IMR-90 (cell line): ENCODE measurements at regions not wholly inside any gene's neighbourhood (a gene's known extent, or its start where the extent isn't known, plus 50 kb on each side); places are given as distances from the start of the nearest gene placed in this dataset.

Source experiments
- ATAC-seq: fragments of 200-7000 bp; cut with Tn5 transposase; 2 replicates; pipeline ENCODE4 v1.9.1; 2020; ENCODE audit warnings: low read depth, mild to moderate bottlenecking, moderate library complexity
- BruUV-seq: library from RNA; stranded (reverse); fragments of 400-500 nt; replicated peaks from 2 replicates; lab custom pipeline; 2021; lab: Mats Ljungman, UMichigan
- CTCF ChIA-PET: fragments of 300-600 bp; formaldehyde crosslinking; extraction: SDS; loops from one replicate; lab custom pipeline; 2021; ENCODE audit warnings: antibody characterized with exemption; lab: Yijun Ruan, JAX
- POLR2A ChIA-PET: fragments of 300-600 bp; sonication (Branson Sonifier 250); formaldehyde crosslinking; loops from one replicate; lab custom pipeline; 2022; ENCODE audit warnings: antibody characterized with exemption; ENCODE audit not compliant: unreplicated experiment; lab: Charles Lee
- DNase-seq: peaks from one replicate; pipeline ENCODE4 v3.0.0; 2013
- H2AFZ ChIP-seq: replicated peaks from 2 replicates; pipeline ENCODE3; 2013; ENCODE audit warnings: low read length, mild to moderate bottlenecking; ENCODE audit not compliant: poor library complexity
- H2AK5ac ChIP-seq: 2 replicates; pipeline ENCODE4 v1.6.1; 2013; ENCODE audit warnings: low read depth, low read length, inconsistent platforms
- H2AK9ac ChIP-seq: replicated peaks from 2 replicates; pipeline ENCODE3; 2013; ENCODE audit warnings: mild to moderate bottlenecking, low read depth, low read length, moderate library complexity; ENCODE audit not compliant: poor library complexity
- H2BK120ac ChIP-seq: 2 replicates; pipeline ENCODE4 v1.6.1; 2013; ENCODE audit warnings: low read depth, low read length, inconsistent platforms
- H2BK15ac ChIP-seq: 3 replicates; pipeline ENCODE4 v1.6.1; 2013; ENCODE audit warnings: low read depth, low read length, inconsistent platforms
- H2BK20ac ChIP-seq: 2 replicates; pipeline ENCODE4 v1.6.1; 2013; ENCODE audit warnings: low read depth, mild to moderate bottlenecking, inconsistent platforms, low read length, moderate library complexity
- H2BK5ac ChIP-seq: 2 replicates; pipeline ENCODE4 v1.6.1; 2013; ENCODE audit warnings: mild to moderate bottlenecking, low read depth, low read length, inconsistent platforms; ENCODE audit not compliant: poor library complexity, severe bottlenecking
- H3K14ac ChIP-seq: replicated peaks from 2 replicates; pipeline ENCODE4 v1.6.1; 2013; ENCODE audit warnings: low read depth, low read length, inconsistent platforms
- H3K18ac ChIP-seq: 2 replicates; pipeline ENCODE4 v1.6.1; 2013; ENCODE audit warnings: low read depth, low read length, control low read depth
- H3K23ac ChIP-seq: 2 replicates; pipeline ENCODE4 v1.6.1; 2013; ENCODE audit warnings: low read depth, low read length, inconsistent platforms
- H3K27ac ChIP-seq: 2 replicates; pipeline ENCODE4 v1.5.1; 2013; ENCODE audit warnings: mild to moderate bottlenecking, control low read depth, low read length; ENCODE audit not compliant: insufficient read depth
- H3K27me3 ChIP-seq: 2 replicates; pipeline ENCODE4 v1.6.1; 2013; ENCODE audit warnings: low read length; ENCODE audit not compliant: control insufficient read depth, insufficient read depth
- H3K36me3 ChIP-seq: 2 replicates; pipeline ENCODE4 v1.6.1; 2013; ENCODE audit warnings: low read length, mixed read lengths; ENCODE audit not compliant: control insufficient read depth, insufficient read depth
- H3K4ac ChIP-seq: 2 replicates; pipeline ENCODE4 v1.6.1; 2013; ENCODE audit warnings: low read depth, low read length, inconsistent platforms
- H3K4me1 ChIP-seq: 2 replicates; pipeline ENCODE4 v1.6.1; 2013; ENCODE audit warnings: low read length, mixed read lengths; ENCODE audit not compliant: control insufficient read depth, insufficient read depth
- H3K4me2 ChIP-seq: 2 replicates; pipeline ENCODE4 v1.6.1; 2013; ENCODE audit warnings: low read depth, mild to moderate bottlenecking, control low read depth, low read length, moderate library complexity
- H3K4me3 ChIP-seq: 2 replicates; pipeline ENCODE4 v1.5.1; 2013; ENCODE audit warnings: low read depth, mild to moderate bottlenecking, control low read depth, low read length, moderate library complexity; ENCODE audit not compliant: insufficient read depth
- H3K56ac ChIP-seq: 2 replicates; pipeline ENCODE4 v1.6.1; 2013; ENCODE audit warnings: low read length, inconsistent platforms; ENCODE audit not compliant: insufficient read depth; ENCODE audit errors: extremely low read depth
- H3K79me1 ChIP-seq, 2 experiments: 2 replicates each; pipeline ENCODE4 v1.6.1; 2013; ENCODE audit warnings: low read length in 2 of 2, inconsistent platforms in 1 of 2, low read depth in 1 of 2
- H3K9ac ChIP-seq: 2 replicates; pipeline ENCODE4 v1.6.1; 2013; ENCODE audit warnings: low read depth, low read length, control low read depth
- H3K9me1 ChIP-seq: 2 replicates; pipeline ENCODE4 v1.6.1; 2013; ENCODE audit warnings: low read length, inconsistent platforms; ENCODE audit not compliant: insufficient read depth
- H3K9me3 ChIP-seq: 2 replicates; pipeline ENCODE4 v1.6.1; 2013; ENCODE audit warnings: low read length; ENCODE audit not compliant: control insufficient read depth, insufficient read depth
- H4K20me1 ChIP-seq: 2 replicates; pipeline ENCODE4 v1.6.1; 2013; ENCODE audit warnings: low read length, inconsistent platforms; ENCODE audit not compliant: insufficient read depth
- H4K5ac ChIP-seq: 2 replicates; pipeline ENCODE4 v1.6.1; 2013; ENCODE audit warnings: mild to moderate bottlenecking, low read depth, low read length, control low read depth
- H4K8ac ChIP-seq, 2 experiments: 2 replicates each; pipeline ENCODE4 v1.6.1; 2013; ENCODE audit warnings: low read depth in 2 of 2, low read length in 2 of 2, control low read depth in 1 of 2, inconsistent platforms in 1 of 2
- H4K91ac ChIP-seq: 2 replicates; pipeline ENCODE4 v1.6.1; 2013; ENCODE audit warnings: low read depth, low read length, inconsistent platforms; ENCODE audit not compliant: insufficient read depth
- CEBPB ChIP-seq: IDR thresholded peaks from 2 replicates; pipeline ENCODE4 v1.6.1; 2012; ENCODE audit warnings: low read depth, low read length, improper control_type of control experiment
- CHD1 ChIP-seq: IDR thresholded peaks from 2 replicates; pipeline ENCODE4 v1.6.1; 2012; ENCODE audit warnings: low read depth, low read length, improper control_type of control experiment
- FOS ChIP-seq: fragments of 150-350 bp; IDR thresholded peaks from 2 replicates; pipeline ENCODE4 v1.6.1; 2016; ENCODE audit warnings: low read depth, low read length
- MAFK ChIP-seq: IDR thresholded peaks from 2 replicates; pipeline ENCODE4 v1.6.1; 2012; ENCODE audit warnings: low read depth, low read length, improper control_type of control experiment
- MAZ ChIP-seq: IDR thresholded peaks from 2 replicates; pipeline ENCODE4 v1.6.1; 2012; ENCODE audit warnings: low read depth, mild to moderate bottlenecking, low read length, improper control_type of control experiment, moderate library complexity, borderline replicate concordance
- MXI1 ChIP-seq: IDR thresholded peaks from 2 replicates; pipeline ENCODE4 v1.6.1; 2012; ENCODE audit warnings: low read depth, mild to moderate bottlenecking, low read length, moderate library complexity, borderline replicate concordance
- POLR2A ChIP-seq: IDR thresholded peaks from 2 replicates; pipeline ENCODE4 v1.6.1; 2012; ENCODE audit warnings: mild to moderate bottlenecking, low read depth, low read length
- RCOR1 ChIP-seq: IDR thresholded peaks from 2 replicates; pipeline ENCODE4 v1.6.1; 2012; ENCODE audit warnings: mild to moderate bottlenecking, low read length, improper control_type of control experiment; ENCODE audit not compliant: insufficient replicate concordance
- RFX5 ChIP-seq: IDR thresholded peaks from 2 replicates; pipeline ENCODE4 v1.8.0; 2012; ENCODE audit warnings: low read depth, mild to moderate bottlenecking, low read length, moderate library complexity
- SMC3 ChIP-seq: fragments of 150-350 bp; IDR thresholded peaks from 2 replicates; pipeline ENCODE4 v1.6.1; 2016; ENCODE audit warnings: low read depth, mild to moderate bottlenecking, antibody characterized with exemption, low read length, moderate library complexity
- WGBS, 2 experiments: methylation state at CpG; one replicate each; pipeline versions ENCODE4 v1.1.5 to v1.1.7; 2013; ENCODE audit warnings: missing lambda C conversion rate in 2 of 2; ENCODE audit not compliant: insufficient read length in 1 of 2; ENCODE audit errors: extremely low coverage in 2 of 2; 5-methylcytosine and 5-hydroxymethylcytosine counted together
- dilution Hi-C: fragments of 300-500 bp; cut with HindIII; formaldehyde crosslinking; loops from one replicate; pipeline ENCODE4 v1.14.3; 2018; ENCODE audit warnings: low sequenced_read_pairs; ENCODE audit not compliant: unreplicated experiment
- in situ Hi-C: fragments of 300-500 bp; cut with MboI; formaldehyde crosslinking; loops from 3 replicates; pipeline ENCODE4 v1.14.3; 2019; ENCODE audit warnings: low sequenced_read_pairs, inconsistent platforms, mixed read lengths
- intact Hi-C: fragments of 100-400 bp; cut with micrococcal nuclease; formaldehyde crosslinking; loops from 2 replicates; pipeline ENCODE4 v1.10.0; 2022
- TF ChIP-seq, protein P1 (sequence below): fragments of 150-350 bp; IDR thresholded peaks from 2 replicates; pipeline ENCODE4 v1.6.1; 2016; ENCODE audit warnings: low read depth, mild to moderate bottlenecking, low read length, moderate library complexity, borderline replicate concordance
- TF ChIP-seq, protein P2 (sequence below): conservative IDR thresholded peaks from 2 replicates; pipeline ENCODE4 v1.5.1; 2012; ENCODE audit warnings: mild to moderate bottlenecking, low read depth, low read length, improper control_type of control experiment

DNA sequence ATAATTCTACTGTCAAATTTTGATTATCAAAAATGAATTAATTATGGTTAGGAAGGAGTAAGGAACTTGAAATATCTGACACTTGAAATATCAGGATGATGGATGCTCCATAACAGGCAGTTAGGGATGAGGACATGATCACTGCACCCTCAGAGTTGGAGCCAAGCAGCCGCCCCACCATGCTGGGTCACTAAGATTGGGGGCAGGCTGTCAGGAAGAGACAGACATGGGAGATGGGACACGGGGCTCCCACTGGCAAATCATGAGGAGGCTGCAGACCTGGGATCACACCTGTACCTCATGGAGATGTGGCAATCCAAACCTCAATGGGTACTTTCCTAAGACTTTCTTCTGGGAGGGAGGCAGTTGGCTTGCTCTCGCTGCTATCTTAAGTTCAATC, 982.0 kb upstream of the ZEB2 start:
- no peak overlapping the region for H3K4ac ChIP-seq
- CTCF ChIA-PET = no interaction called here
- H2BK20ac ChIP-seq = no peak overlapping the region

More for the DNA sequence above, 982.0 kb upstream of the ZEB2 start:
- H3K56ac ChIP-seq = no peak overlapping the region
- intact Hi-C loops = no loop called here
- no CpG with 5 or more reads among the region's 3 CpGs for WGBS, 2 experiments
- no peak overlapping the region for H3K23ac ChIP-seq
- POLR2A ChIA-PET = no interaction called here
- in situ Hi-C loops = no loop called here
- no TSS peak for BruUV-seq
- no peak overlapping the region for H2AK9ac ChIP-seq
- H3K4me1 ChIP-seq = no peaks in the 10 kb centered on the region
- H3K18ac ChIP-seq = no peak overlapping the region
- no peak overlapping the region for H3K14ac ChIP-seq
- dilution Hi-C loops = no loop called here
- no peak overlapping the region for H2AK5ac ChIP-seq
- no peak overlapping the region for H4K91ac ChIP-seq
- H4K5ac ChIP-seq = no peak overlapping the region
- H2BK5ac ChIP-seq = no peak overlapping the region
- no peak overlapping the region for H4K8ac ChIP-seq
- H3K9ac ChIP-seq = no peak overlapping the region
- no peak overlapping the region for H3K4me3 ChIP-seq
- ATAC-seq (no peak), DNase-seq (no peak)
- H3K9me1 ChIP-seq = 0 out of 2 replicates have a peak, but pooled peaks cover 3% of the 10 kb centered on the region
- TF ChIP-seq FOS (no peak), MAZ (no peak), POLR2A (no peak), MXI1 (no peak), CEBPB (no peak), RCOR1 (no peak), RFX5 (no peak), MAFK (no peak), SMC3 (no peak), CHD1 (no peak)
- TF ChIP-seq, protein P1, sequence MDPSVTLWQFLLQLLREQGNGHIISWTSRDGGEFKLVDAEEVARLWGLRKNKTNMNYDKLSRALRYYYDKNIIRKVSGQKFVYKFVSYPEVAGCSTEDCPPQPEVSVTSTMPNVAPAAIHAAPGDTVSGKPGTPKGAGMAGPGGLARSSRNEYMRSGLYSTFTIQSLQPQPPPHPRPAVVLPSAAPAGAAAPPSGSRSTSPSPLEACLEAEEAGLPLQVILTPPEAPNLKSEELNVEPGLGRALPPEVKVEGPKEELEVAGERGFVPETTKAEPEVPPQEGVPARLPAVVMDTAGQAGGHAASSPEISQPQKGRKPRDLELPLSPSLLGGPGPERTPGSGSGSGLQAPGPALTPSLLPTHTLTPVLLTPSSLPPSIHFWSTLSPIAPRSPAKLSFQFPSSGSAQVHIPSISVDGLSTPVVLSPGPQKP = no peak
- TF ChIP-seq, protein P2, sequence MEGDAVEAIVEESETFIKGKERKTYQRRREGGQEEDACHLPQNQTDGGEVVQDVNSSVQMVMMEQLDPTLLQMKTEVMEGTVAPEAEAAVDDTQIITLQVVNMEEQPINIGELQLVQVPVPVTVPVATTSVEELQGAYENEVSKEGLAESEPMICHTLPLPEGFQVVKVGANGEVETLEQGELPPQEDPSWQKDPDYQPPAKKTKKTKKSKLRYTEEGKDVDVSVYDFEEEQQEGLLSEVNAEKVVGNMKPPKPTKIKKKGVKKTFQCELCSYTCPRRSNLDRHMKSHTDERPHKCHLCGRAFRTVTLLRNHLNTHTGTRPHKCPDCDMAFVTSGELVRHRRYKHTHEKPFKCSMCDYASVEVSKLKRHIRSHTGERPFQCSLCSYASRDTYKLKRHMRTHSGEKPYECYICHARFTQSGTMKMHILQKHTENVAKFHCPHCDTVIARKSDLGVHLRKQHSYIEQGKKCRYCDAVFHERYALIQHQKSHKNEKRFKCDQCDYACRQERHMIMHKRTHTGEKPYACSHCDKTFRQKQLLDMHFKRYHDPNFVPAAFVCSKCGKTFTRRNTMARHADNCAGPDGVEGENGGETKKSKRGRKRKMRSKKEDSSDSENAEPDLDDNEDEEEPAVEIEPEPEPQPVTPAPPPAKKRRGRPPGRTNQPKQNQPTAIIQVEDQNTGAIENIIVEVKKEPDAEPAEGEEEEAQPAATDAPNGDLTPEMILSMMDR = no peak
- H3K79me1 ChIP-seq = no peaks in the 10 kb centered on the region
- H2BK120ac ChIP-seq = no peak overlapping the region
- no peaks in the 10 kb centered on the region for H3K36me3 ChIP-seq
- no peaks in the 10 kb centered on the region for H4K20me1 ChIP-seq
- H3K27me3 ChIP-seq = no peaks in the 10 kb centered on the region
- H2BK15ac ChIP-seq = no peak overlapping the region
- H3K4me2 ChIP-seq = no peak overlapping the region
- no peaks in the 10 kb centered on the region for H3K9me3 ChIP-seq
- peak overlapping the region; percentile 6 for H2AFZ ChIP-seq
- H3K27ac ChIP-seq = no peak overlapping the region
